Endodermal cell (in vitro differentiated cells): ENCODE measurements at regions not wholly inside any gene's neighbourhood (a gene's known extent, or its start where the extent isn't known, plus 50 kb on each side); places are given as distances from the start of the nearest gene placed in this dataset.

Experiments used
- DNase-seq: peaks from one replicate; pipeline ENCODE4 v3.0.0-alpha.2; 2017
- H3K27ac ChIP-seq: 2 replicates; pipeline ENCODE4 v1.5.1; 2013; ENCODE audit warnings: mild to moderate bottlenecking, low read depth, low read length, moderate library complexity
- H3K27me3 ChIP-seq: 2 replicates; pipeline ENCODE4 v1.6.1; 2013; ENCODE audit warnings: mild to moderate bottlenecking, low read length, moderate library complexity; ENCODE audit not compliant: insufficient read depth, control insufficient read depth, poor library complexity, severe bottlenecking
- H3K36me3 ChIP-seq: 2 replicates; pipeline ENCODE4 v1.7.0; 2013; ENCODE audit warnings: mild to moderate bottlenecking, low read length, moderate library complexity; ENCODE audit not compliant: control insufficient read depth, insufficient read depth
- H3K4me1 ChIP-seq: one replicate; pipeline ENCODE4 v1.7.0; 2013; ENCODE audit warnings: low read length; ENCODE audit not compliant: control insufficient read depth, insufficient read depth
- H3K4me3 ChIP-seq: 2 replicates; pipeline ENCODE4 v1.5.1; 2013; ENCODE audit warnings: mild to moderate bottlenecking, low read length, moderate library complexity
- H3K9ac ChIP-seq: 2 replicates; pipeline ENCODE4 v1.6.1; 2013; ENCODE audit warnings: mild to moderate bottlenecking, low read length, moderate library complexity; ENCODE audit not compliant: poor library complexity, severe bottlenecking; ENCODE audit errors: extremely low read depth
- H3K9me3 ChIP-seq: 2 replicates; pipeline ENCODE4 v1.6.1; 2013; ENCODE audit warnings: mild to moderate bottlenecking, low read length, moderate library complexity; ENCODE audit not compliant: control insufficient read depth
- H3K27ac Mint-ChIP-seq: 2 replicates; pipeline ENCODE4 v1.8.0; 2020; ENCODE audit warnings: mixed read lengths
- H3K27me3 Mint-ChIP-seq: 2 replicates; pipeline ENCODE4 v1.8.0; 2021; ENCODE audit warnings: mild to moderate bottlenecking, mixed read lengths; ENCODE audit not compliant: insufficient read depth
- H3K36me3 Mint-ChIP-seq: 2 replicates; pipeline ENCODE4 v1.8.0; 2020; ENCODE audit warnings: low read depth, mixed read lengths
- H3K4me1 Mint-ChIP-seq: 2 replicates; pipeline ENCODE4 v1.8.0; 2020; ENCODE audit warnings: mixed read lengths
- H3K4me3 Mint-ChIP-seq: 2 replicates; pipeline ENCODE4 v1.8.0; 2020; ENCODE audit warnings: mild to moderate bottlenecking, moderate library complexity, mixed read lengths
- H3K9me3 Mint-ChIP-seq: 2 replicates; pipeline ENCODE4 v1.8.0; 2020; ENCODE audit warnings: mild to moderate bottlenecking, mixed read lengths
- WGBS, 2 experiments: methylation state at CpG; one replicate each; pipeline versions ENCODE4 v1.1.5 to v1.1.7; 2013; ENCODE audit warnings: missing lambda C conversion rate in 2 of 2, mixed read lengths in 1 of 2; ENCODE audit not compliant: insufficient coverage in 1 of 2, insufficient read length in 1 of 2; 5-methylcytosine and 5-hydroxymethylcytosine counted together
- TF ChIP-seq, protein P1 (sequence below): fragments of 200-600 bp; sonication (generic); conservative IDR thresholded peaks from 2 replicates; pipeline ENCODE4 v1.5.0; 2021; ENCODE audit warnings: antibody characterized with exemption, mild to moderate bottlenecking

- H3K27ac Mint-ChIP-seq, result no peak overlapping the region
- Histone ChIP-seq H3K36me3 (no peaks in the 10 kb centered on the region), H3K4me1 (peaks cover 6% of the 10 kb centered on the region), H3K9me3 (no peaks in the 10 kb centered on the region), H3K4me3 (no peak overlapping the region), H3K27me3 (no peaks in the 10 kb centered on the region), H3K9ac (no peak overlapping the region), H3K27ac (no peak overlapping the region)
- H3K9me3 Mint-ChIP-seq, result no peaks in the 10 kb centered on the region
- no peaks in the 10 kb centered on the region for H3K27me3 Mint-ChIP-seq
- no peak for DNase-seq
- H3K4me1 Mint-ChIP-seq, result peaks cover 6% of the 10 kb centered on the region
- 91% methylated on average over 1 of the region's 1 CpG; no CpG with 5 or more reads in 1 of the 2 experiments for WGBS, 2 experiments
- TF ChIP-seq, protein P1, sequence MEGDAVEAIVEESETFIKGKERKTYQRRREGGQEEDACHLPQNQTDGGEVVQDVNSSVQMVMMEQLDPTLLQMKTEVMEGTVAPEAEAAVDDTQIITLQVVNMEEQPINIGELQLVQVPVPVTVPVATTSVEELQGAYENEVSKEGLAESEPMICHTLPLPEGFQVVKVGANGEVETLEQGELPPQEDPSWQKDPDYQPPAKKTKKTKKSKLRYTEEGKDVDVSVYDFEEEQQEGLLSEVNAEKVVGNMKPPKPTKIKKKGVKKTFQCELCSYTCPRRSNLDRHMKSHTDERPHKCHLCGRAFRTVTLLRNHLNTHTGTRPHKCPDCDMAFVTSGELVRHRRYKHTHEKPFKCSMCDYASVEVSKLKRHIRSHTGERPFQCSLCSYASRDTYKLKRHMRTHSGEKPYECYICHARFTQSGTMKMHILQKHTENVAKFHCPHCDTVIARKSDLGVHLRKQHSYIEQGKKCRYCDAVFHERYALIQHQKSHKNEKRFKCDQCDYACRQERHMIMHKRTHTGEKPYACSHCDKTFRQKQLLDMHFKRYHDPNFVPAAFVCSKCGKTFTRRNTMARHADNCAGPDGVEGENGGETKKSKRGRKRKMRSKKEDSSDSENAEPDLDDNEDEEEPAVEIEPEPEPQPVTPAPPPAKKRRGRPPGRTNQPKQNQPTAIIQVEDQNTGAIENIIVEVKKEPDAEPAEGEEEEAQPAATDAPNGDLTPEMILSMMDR, result no peak
- no peak overlapping the region for H3K4me3 Mint-ChIP-seq
- no peaks in the 10 kb centered on the region for H3K36me3 Mint-ChIP-seq
Observed at GRCh38 chr2:150571121-150571520, 83.7 kb upstream of the RND3 start.

GRCh38 chr2:150570712-150571111 lies 83.2 kb upstream of the RND3 start:
- no peak overlapping the region for H3K27ac Mint-ChIP-seq

GRCh38 chr2:150569761-150570160 lies 82.3 kb upstream of the RND3 start:
- H3K27ac ChIP-seq, result no peak overlapping the region
- Mint-ChIP-seq H3K36me3 (no peaks in the 10 kb centered on the region), H3K27me3 (no peaks in the 10 kb centered on the region), H3K4me1 (peaks cover 6% of the 10 kb centered on the region), H3K27ac (no peak overlapping the region), H3K9me3 (no peaks in the 10 kb centered on the region), H3K4me3 (no peak overlapping the region)
- 90 to 98% methylated on average over 3 to 4 of the region's 4 CpGs for WGBS, 2 experiments
- no peaks in the 10 kb centered on the region for H3K36me3 ChIP-seq
- no peak overlapping the region for H3K4me3 ChIP-seq
- DNase-seq, result no peak
- H3K4me1 ChIP-seq, result peaks cover 6% of the 10 kb centered on the region
- no peaks in the 10 kb centered on the region for H3K27me3 ChIP-seq
- no peaks in the 10 kb centered on the region for H3K9me3 ChIP-seq
- H3K9ac ChIP-seq, result no peak overlapping the region
- TF ChIP-seq, protein P1, result no peak

More at GRCh38 chr2:150570712-150571111, 83.2 kb upstream of the RND3 start:
- Histone ChIP-seq H3K27ac (no peak overlapping the region), H3K9me3 (no peaks in the 10 kb centered on the region), H3K27me3 (no peaks in the 10 kb centered on the region), H3K9ac (no peak overlapping the region), H3K36me3 (no peaks in the 10 kb centered on the region), H3K4me1 (peaks cover 6% of the 10 kb centered on the region), H3K4me3 (no peak overlapping the region)
- H3K27me3 Mint-ChIP-seq, result no peaks in the 10 kb centered on the region
- WGBS, 2 experiments, result no CpG with 5 or more reads among the region's 1 CpG
- no peaks in the 10 kb centered on the region for H3K36me3 Mint-ChIP-seq
- H3K4me3 Mint-ChIP-seq, result no peak overlapping the region
- no peak for DNase-seq
- TF ChIP-seq, protein P1, result no peak
- no peaks in the 10 kb centered on the region for H3K9me3 Mint-ChIP-seq
- peaks cover 6% of the 10 kb centered on the region for H3K4me1 Mint-ChIP-seq
